ENCODE measurements at regions not wholly inside any gene's neighbourhood (a gene's known extent, or its start where the extent isn't known, plus 50 kb on each side); places are given as distances from the start of the nearest gene placed in this dataset.

DNA sequence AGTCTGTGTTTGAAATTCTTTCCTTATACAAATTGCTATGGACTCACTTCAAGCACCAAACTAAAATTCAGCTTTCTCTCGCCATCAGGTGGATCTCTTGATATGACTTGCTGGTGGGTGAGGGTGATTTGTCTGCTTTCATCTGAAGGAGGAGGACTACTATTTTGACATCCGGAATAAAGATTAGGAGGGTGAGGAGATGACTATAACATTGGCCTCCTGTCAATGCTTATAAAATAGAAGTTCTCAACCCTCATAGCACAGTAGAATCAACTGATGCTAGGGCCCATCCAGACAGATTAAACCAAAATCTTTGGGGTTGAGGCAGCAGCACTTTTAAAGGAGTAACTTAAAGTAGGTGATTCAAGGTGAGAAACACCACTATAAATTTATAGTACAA lies 120.4 kb upstream of the DNAJC10 start:
- TF ChIP-seq YY1 (IDR thresholded peaks at IDR 0.05; ENCODE audit: low read depth) (no peak), CEBPB (IDR thresholded peaks at IDR 0.05) (no peak), NFIC (IDR thresholded peaks at IDR 0.05) (no peak), FOXM1 (IDR thresholded peaks at IDR 0.05; ENCODE audit: borderline replicate concordance, low read depth) (no peak), ZBTB7A (IDR thresholded peaks at IDR 0.05; ENCODE audit: low read depth) (no peak), RAD21 (IDR thresholded peaks at IDR 0.05; ENCODE audit: low read depth) (no peak), REST (IDR thresholded peaks at IDR 0.05; ENCODE audit: low read depth) (no peak), EGR1 (IDR thresholded peaks at IDR 0.05) (no peak)
- TF ChIP-seq, protein P1, sequence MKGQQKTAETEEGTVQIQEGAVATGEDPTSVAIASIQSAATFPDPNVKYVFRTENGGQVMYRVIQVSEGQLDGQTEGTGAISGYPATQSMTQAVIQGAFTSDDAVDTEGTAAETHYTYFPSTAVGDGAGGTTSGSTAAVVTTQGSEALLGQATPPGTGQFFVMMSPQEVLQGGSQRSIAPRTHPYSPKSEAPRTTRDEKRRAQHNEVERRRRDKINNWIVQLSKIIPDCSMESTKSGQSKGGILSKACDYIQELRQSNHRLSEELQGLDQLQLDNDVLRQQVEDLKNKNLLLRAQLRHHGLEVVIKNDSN (IDR thresholded peaks at IDR 0.05): no peak

DNA sequence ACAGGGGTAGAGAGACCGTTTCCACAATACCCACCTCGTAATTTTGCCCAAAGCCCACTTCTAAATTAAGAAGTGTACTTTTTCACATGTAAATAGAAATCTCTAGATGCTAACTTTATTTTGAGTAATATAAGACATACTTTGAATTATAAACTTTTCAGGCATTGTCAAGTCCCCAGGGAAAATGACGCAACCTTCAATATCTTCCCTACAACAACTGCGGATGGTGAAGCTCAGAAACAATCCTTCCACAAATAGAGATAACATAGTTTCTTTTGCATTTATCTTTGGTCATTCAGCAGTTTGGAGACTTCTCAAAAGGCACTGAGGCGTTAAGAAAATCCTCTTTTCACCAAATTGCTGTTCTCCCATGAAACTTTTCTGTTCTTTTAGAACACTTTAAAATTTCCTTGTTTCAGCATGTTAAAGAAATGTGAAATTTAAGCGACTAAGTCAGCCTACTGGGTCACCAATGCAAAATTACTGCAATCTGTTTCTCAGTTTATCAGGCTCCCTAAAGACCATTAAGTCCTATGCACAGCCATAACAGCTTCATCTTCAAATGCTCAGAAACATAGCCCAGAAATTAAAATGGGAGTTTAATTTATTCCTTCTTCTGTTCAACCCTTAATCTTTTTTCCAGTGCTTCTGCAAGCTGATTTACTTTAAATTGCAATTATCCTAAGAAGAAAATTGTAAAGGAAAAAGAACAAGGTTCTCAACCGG lies 118.3 kb upstream of the DNAJC10 start:
- TF ChIP-seq, protein P2, sequence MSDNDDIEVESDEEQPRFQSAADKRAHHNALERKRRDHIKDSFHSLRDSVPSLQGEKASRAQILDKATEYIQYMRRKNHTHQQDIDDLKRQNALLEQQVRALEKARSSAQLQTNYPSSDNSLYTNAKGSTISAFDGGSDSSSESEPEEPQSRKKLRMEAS (IDR thresholded peaks at IDR 0.05): no peak
- TF ChIP-seq TEAD4 (IDR thresholded peaks at IDR 0.05) (no peak), EP300 (IDR thresholded peaks at IDR 0.05; ENCODE audit: borderline replicate concordance) (no peak), YY1 (IDR thresholded peaks at IDR 0.05; ENCODE audit: low read depth) (no peak), TCF12 (IDR thresholded peaks at IDR 0.05; ENCODE audit: low read depth) (no peak), FOXM1 (IDR thresholded peaks at IDR 0.05; ENCODE audit: borderline replicate concordance, low read depth) (no peak), NFIC (IDR thresholded peaks at IDR 0.05) (no peak)
- TF ChIP-seq, protein P1 (IDR thresholded peaks at IDR 0.05): no peak

GRCh38 chr2:182598626-182599025 lies 117.4 kb upstream of the DNAJC10 start:
- TF ChIP-seq TEAD4 (IDR thresholded peaks at IDR 0.05) (no peak), YY1 (IDR thresholded peaks at IDR 0.05; ENCODE audit: low read depth) (no peak), EGR1 (IDR thresholded peaks at IDR 0.05) (no peak)
- TF ChIP-seq, protein P1 (IDR thresholded peaks at IDR 0.05): no peak

DNA sequence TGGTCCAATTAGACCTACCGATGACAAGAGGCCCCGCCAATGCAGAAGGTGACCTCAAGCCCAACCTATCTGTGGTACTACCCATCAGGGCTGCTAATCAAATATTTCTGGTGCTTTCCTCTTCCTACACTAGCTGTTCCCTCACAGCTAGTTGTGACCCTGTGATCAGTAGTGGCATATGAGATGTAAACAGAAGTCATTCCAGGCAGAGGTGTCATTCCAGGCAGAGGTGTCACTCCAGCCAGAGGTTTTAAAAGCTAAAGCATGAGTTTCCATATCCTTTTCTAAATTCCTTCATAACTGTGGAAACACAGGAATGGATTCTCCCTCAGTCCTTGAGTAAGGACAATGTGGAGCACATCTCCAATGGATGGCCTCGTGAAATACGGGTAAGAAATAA lies 110.9 kb upstream of the DNAJC10 start:
- TF ChIP-seq NFIC (IDR thresholded peaks at IDR 0.05) (no peak), RAD21 (IDR thresholded peaks at IDR 0.05; ENCODE audit: low read depth) (no peak), EP300 (IDR thresholded peaks at IDR 0.05; ENCODE audit: borderline replicate concordance) (no peak), FOXM1 (IDR thresholded peaks at IDR 0.05; ENCODE audit: borderline replicate concordance, low read depth) (no peak), REST (IDR thresholded peaks at IDR 0.05; ENCODE audit: low read depth) (no peak), YY1 (IDR thresholded peaks at IDR 0.05; ENCODE audit: low read depth) (no peak), TAF1 (IDR thresholded peaks at IDR 0.05; ENCODE audit: low read depth) (no peak), TCF12 (IDR thresholded peaks at IDR 0.05; ENCODE audit: low read depth) (no peak), CEBPB (IDR thresholded peaks at IDR 0.05) (no peak), TEAD4 (IDR thresholded peaks at IDR 0.05) (no peak), CREB1 (IDR thresholded peaks at IDR 0.05; ENCODE audit: low read depth) (no peak), EGR1 (IDR thresholded peaks at IDR 0.05) (no peak), ZBTB7A (IDR thresholded peaks at IDR 0.05; ENCODE audit: low read depth) (no peak)
- TF ChIP-seq, protein P1 (IDR thresholded peaks at IDR 0.05): no peak
- TF ChIP-seq, protein P2 (IDR thresholded peaks at IDR 0.05): no peak

Measured in Ishikawa (cell line).